AML-193 (cell line): ENCODE measurements at regions not wholly inside any gene's neighbourhood (a gene's known extent, or its start where the extent isn't known, plus 50 kb on each side); places are given as distances from the start of the nearest gene placed in this dataset.

Experiments
- DNase-seq, 2 experiments: peaks; one replicate each; lab custom pipeline; 2025; lab: John Stamatoyannopoulos, UW

- no peak for DNase-seq
These were observed 384.0 kb upstream of the IRX4 start for GRCh38 chr5:2266641-2267240.

- no peak for DNase-seq
These were observed 382.6 kb upstream of the IRX4 start for GRCh38 chr5:2265341-2265740.

- DNase-seq: no peak
These were observed 381.0 kb upstream of the IRX4 start for GRCh38 chr5:2263763-2264162.

DNA sequence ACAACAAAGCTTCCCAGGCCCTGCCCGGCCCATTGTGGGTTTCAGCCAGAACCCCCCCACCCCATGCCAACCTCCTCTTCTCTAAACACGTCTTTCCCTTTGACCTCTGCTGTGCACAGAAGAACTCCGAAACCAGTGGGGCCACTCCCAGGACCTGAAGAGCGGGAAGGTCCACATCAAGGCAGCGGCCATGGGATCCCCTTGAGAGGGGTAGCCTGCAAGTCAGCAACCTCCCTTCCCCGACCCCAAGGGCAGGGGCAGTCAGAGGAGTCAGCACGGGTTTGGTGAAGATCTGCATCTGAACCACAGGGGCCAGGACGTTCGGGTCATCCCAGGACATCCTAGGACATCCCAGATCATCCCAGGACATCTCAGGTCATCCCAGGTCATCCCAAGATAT is 379.9 kb upstream of the IRX4 start:
- DNase-seq: no peak

DNA sequence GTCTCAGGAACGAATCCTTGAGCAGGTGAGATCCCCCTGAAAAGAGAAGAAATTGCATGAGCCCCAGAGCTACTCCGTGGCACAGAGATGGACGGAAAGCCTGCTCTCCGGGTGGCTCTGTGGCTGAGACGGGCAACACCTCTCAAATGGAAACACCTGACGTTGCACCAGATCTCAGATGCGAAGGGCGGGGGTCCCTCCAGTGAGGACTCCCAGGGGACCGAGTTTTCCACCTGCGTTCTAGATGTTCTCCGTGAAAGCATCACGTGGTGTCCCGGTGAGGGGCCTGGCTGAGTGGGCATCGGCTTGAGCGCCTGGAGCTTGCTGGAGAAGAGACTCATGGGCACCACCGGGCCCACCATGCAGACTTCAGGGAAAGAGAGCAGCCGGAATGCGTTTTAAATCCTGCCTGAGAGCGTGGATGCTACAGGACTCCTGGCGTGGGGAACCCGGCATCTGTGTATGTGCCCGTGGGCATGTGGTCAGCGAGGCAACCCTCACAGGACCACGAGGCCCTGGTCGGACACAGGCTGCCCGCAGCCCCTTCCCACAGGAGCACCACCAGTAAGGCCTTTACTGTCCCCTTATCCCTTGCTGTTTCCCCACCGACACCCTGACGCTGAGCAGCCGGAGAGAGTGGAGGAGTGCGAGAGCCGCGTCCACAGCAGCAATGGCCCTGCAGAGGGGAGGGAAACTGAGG is 378.4 kb upstream of the IRX4 start:
- DNase-seq: no peak

DNA sequence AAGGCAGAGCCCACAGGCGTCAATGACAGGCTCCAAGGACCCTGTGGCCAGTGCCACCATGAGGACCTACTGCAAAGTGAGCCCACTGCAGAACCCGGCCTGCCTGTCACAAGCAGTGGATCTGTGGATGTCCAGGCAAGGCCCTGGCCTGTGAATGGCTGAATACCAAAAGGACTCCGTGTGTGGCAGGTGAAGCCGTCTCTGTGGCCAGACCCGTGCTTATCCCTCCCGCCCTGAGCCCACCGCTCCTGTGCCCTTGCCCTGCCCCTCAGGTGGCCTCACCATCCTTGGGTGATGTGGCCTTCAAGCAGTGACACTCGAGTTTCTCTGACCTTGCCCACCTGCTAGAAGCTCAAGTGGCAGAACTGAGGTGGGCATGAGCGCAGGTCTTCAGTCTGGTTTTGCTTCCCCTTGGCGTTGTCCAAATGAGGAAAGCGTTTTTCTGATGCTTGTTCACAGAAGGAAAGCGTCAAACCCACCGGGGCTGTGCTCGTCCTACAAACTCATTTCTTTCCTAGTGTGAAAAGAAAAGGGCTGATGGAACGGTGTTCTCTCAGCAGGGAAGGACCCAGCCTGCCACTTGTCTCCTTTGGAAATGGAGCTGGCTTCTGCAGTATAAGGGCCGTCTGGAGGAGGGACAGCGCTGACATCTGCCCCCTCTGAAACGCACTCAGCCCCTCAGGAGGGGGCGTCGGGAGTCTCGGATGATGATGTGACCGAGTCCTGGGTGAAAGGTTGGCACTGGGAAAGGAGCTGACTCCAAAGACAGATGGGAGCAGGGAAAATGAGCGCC is 377.7 kb upstream of the IRX4 start:
- DNase-seq: no peak

DNA sequence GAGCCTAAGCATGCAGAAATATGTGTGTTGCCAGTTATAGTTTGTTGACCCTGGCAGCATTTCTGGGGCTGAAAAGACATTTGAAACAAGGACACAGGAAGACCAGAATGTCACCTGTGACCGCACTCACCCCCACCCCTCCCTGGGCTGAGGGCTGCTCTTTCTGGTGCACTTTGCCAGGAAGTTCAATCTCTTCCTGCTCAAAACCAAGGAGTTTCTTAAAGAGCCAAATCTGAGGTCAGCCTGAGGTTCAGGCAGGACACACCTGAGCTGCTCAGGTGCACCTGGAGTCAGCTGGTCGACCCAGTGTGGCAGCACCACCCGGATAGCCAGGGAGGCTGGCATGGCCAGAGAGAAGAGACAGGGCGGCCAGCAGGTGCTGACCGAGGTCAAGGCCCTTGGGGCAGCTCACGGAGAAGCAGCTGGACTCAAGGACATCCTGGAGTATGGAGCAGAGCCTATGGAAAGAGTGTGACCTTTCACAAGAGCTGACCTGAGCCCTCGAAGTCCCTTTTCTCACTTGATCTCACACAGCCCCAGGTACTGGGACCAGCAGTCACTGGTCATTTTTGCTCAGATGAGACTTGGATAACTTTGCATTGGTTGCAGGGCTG is 376.9 kb upstream of the IRX4 start:
- DNase-seq: no peak

GRCh38 chr5:2258861-2259260 is 376.1 kb upstream of the IRX4 start:
- DNase-seq: no peak

DNA sequence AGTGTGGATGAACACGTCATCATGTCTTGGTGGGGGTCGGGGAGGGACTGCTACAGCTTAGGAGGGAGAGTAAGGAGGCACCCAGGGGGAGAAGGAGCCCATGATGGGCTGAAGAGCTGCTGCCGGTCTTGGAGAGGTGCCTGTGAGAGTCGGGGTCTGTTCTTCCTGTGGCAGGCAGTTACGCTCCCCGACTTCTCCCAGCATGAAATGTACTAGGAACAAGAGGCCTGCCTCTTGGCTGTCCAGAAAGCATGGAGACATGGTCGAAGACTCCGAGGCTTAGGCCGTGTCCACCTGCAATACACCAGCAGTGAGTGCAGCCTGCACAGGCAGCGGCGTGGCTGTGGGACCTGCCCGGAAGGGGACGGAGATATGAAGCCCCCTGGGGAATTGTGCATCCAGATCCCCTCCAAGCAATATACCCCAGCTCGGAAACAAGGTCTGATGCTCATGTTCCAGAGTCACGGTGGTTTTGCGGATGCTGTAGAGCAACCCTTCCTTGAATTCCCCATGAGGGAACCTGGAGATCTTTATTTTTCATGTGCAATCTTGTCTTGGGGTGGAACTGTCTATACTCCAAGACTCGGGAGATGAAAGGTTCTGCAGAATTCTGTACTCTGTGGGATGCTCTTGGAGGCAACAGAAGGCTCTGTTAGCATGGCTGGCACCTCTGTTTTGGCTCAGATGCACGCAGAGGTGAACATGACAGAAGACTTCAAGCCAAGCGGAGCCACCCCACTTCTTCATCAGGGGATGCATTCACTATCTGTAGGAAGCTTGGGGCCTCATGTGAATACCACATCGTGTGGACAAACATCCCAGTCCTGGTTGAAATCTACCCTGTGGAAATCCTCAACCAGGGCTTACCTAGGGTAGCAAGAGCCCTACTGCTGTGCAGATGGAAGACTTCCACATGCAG is 374.9 kb upstream of the IRX4 start:
- no peak for DNase-seq

GRCh38 chr5:2256691-2257280 is 374.1 kb upstream of the IRX4 start:
- DNase-seq: no peak

- no peak for DNase-seq
These were observed 373.4 kb upstream of the IRX4 start for GRCh38 chr5:2255915-2256690.

DNA sequence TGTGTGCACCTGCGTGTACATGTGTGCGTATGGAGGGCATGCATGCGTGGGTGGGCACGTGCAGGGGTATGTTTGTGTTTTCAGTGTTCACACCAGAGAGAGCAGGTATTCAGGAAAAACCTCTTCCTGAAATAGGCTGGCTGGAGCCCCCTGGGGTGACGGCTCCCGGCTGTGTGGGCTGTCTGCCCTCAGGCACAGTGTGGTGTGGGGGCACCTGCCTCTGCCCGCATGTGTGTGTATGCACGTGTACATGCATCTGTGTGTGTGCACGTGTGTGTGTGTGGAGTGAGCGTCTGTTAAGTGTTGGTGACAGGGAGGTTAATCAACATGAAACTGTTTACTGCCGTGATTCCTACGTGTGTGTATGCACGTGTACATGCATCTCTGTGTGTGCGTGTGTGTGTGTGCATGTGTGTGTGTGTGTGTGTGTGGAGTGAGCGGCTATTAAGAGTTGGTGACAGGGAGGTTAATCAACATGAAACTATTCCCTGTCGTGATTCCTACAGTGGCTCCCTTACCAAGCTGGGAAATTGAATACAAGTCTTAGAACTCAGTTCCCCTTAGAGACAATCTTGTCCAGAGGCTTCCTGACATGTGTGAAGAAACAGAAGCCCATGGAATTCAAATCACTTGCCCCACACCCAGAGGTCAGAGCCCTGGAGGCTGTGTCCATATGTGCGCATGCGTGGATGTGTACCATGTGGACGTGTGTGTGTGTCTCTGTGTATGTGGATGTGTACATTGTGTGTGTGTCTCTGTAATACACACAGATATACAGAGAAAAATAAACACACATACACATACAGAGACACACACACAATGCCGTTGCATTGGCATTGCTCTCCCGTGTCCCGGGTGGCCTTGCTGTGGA is 372.4 kb upstream of the IRX4 start:
- no peak for DNase-seq

DNA sequence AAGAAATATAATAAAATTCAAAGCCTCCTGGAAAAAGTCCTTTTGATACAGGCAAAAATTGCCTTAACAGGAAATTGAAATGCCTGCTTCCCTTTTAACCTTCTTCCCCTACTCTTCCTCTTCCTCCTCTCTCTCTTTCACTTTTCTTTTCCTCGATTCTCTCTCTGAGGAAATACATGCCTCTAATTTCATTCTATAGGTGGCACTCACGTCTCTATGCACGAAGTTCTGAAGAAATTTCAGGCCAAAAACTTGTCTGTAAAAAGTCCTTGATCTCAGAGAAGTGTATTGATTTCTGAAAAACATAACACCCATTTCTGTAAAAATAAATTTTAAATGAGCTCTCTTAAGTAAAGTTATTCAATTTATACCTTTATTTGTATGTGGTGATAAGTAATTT is 371.7 kb upstream of the IRX4 start:
- no peak for DNase-seq

- DNase-seq: no peak
These were observed 370.6 kb upstream of the IRX4 start for GRCh38 chr5:2253040-2253975.

DNA sequence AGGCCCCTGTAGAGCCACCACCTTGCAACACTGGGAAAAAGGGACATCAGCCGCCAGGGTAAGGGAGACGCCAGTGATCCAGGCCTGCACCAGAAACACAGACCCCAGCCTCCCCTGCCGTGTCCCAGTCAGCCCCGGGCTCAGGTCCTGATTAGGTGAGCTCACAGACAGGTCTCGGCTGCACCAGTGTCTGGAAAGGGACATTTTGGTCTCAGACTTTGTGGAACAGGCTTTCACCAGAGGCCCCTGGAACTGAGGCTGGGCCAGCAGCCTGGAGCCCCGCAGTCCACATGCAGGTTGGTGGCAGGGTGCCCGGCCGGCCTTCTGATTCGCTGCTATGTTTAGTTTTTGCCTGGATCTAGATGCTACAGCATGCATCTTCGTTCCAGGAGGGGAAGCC is 369.0 kb upstream of the IRX4 start:
- DNase-seq: no peak

DNA sequence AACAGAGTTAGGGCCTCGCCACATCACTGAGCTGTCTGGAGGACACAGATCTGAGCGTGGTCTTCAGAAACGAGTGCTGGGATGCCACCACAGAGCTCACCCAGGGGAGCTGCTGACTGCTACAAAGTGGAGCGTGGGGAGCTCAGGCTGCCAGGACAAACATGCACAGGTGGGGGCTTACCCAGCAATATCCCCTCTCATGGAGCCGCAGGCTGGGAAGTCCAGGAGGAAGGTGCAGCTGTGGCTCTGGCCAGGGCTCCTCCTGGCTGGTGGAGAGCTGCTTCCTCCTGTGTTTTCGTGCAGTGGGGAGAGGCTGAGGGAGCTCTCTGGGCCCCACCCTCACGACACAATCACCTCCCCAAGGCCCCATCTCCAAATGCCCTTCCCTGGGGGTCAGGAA is 368.6 kb upstream of the IRX4 start:
- no peak for DNase-seq

DNA sequence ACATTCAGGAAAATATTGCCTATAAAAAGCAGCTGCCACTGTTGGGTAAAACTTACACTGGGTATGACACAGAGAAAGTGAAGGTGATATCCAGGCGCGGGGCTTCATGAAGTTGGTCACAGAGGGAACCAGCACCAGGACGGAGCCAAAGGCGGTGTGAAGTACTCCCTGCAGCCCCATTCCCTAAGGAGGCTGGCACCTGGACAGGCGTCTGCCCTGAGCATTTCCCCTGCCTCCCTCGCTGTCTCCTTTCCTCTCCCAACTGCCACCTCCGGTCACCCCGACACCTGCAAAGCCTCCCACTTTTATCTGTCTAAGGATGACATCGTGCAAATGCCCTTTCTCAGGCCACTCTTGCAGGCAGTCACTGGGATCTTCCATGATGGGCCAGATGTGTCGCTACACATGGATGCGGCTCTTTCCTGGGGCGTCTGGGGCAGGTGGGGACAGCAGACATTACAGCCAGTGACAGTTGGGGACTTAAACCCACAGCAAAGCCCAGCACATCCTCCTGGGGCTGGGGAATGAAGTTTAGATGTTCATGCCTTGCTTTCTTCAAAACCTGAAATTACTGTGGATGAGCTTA is 367.7 kb upstream of the IRX4 start:
- DNase-seq: no peak

DNA sequence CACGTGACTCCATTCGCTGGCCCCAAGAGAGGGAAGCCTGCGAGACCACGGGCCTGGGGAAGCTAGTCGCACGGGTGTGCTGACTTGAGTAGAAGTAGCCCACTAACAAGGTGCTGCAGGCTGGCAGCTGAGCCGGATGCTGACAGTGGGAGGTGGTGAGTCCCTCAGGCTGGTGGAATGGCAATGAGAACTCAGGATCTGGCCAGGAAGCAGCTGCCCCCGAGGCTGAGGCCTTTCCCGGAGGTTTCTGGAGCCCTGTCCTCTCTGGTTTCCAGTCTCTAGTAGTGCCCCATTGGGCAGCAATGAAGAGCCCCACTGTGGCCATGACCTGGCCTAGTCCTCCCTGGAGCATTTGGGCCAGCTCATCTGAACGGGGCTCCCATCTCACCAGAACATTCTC is 366.7 kb upstream of the IRX4 start:
- no peak for DNase-seq
